ENCODE measurements at regions not wholly inside any gene's neighbourhood (a gene's known extent, or its start where the extent isn't known, plus 50 kb on each side); places are given as distances from the start of the nearest gene placed in this dataset.

- no peak overlapping the region for H3K56ac ChIP-seq (ENCODE audit: extremely low read depth, insufficient read depth, low read length)
- no peak overlapping the region for H2BK20ac ChIP-seq (ENCODE audit: low read depth, low read length)
- in situ Hi-C loops (cut with MboI; ENCODE audit: low sequenced_read_pairs) (no loop called here), intact Hi-C loops (cut with micrococcal nuclease) (no loop called here), dilution Hi-C loops (cut with HindIII; ENCODE audit: low sequenced_read_pairs, unreplicated experiment) (no loop called here)
- H3K79me1 ChIP-seq (ENCODE audit: low read depth in 1 of 2, low read length in 2 of 2): peaks cover 0 to 26% of the 10 kb centered on the region in 2 experiments; a peak in 2 of 4 replicates
- no peak overlapping the region for H2AFZ ChIP-seq (replicated peaks; ENCODE audit: low read length, poor library complexity)
- 96% methylated on average over 6 of the region's 13 CpGs; no CpG with 5 or more reads in 1 of the 2 experiments for WGBS, 2 experiments (ENCODE audit: extremely low coverage in 2 of 2, insufficient read length in 1 of 2)
- peaks cover 5% of the 10 kb centered on the region; the same call in 1 of the 2 replicates for H4K20me1 ChIP-seq (ENCODE audit: insufficient read depth, low read length)
- ATAC-seq (ENCODE audit: low read depth) (no peak), DNase-seq (no peak)
- H3K4me1 ChIP-seq (ENCODE audit: control insufficient read depth, insufficient read depth, low read length): peaks cover 9% of the 10 kb centered on the region
- no peak overlapping the region for H3K18ac ChIP-seq (ENCODE audit: low read depth, low read length)
- TF ChIP-seq RAD21 (IDR thresholded peaks at IDR 0.05; ENCODE audit: low read length) (no peak), SMC3 (IDR thresholded peaks at IDR 0.05; ENCODE audit: low read depth, low read length) (no peak), FOS (IDR thresholded peaks at IDR 0.05; ENCODE audit: low read depth, low read length) (no peak), RFX5 (IDR thresholded peaks at IDR 0.05; ENCODE audit: low read depth, low read length) (no peak), CEBPB (IDR thresholded peaks at IDR 0.05; ENCODE audit: low read depth, low read length) (no peak), POLR2A (IDR thresholded peaks at IDR 0.05; ENCODE audit: low read depth, low read length) (no peak)
- no peak overlapping the region for H4K5ac ChIP-seq (ENCODE audit: low read depth, low read length)
- no peak overlapping the region for H2BK5ac ChIP-seq (ENCODE audit: low read depth, low read length, poor library complexity, severe bottlenecking)
- H3K9me3 ChIP-seq (ENCODE audit: control insufficient read depth, insufficient read depth, low read length): no peaks in the 10 kb centered on the region
- H2AK5ac ChIP-seq (ENCODE audit: low read depth, low read length): no peak overlapping the region
- CTCF ChIA-PET: no interaction called here
- H3K27me3 ChIP-seq (ENCODE audit: control insufficient read depth, insufficient read depth, low read length): no peaks in the 10 kb centered on the region
- H3K4me2 ChIP-seq (ENCODE audit: low read depth, low read length): no peak overlapping the region
- H3K9ac ChIP-seq (ENCODE audit: low read depth, low read length): no peak overlapping the region
- H3K9me1 ChIP-seq (ENCODE audit: insufficient read depth, low read length): peaks cover 19% of the 10 kb centered on the region
- H2AK9ac ChIP-seq (replicated peaks; ENCODE audit: low read depth, low read length, poor library complexity): no peak overlapping the region
- H3K23ac ChIP-seq (ENCODE audit: low read depth, low read length): no peak overlapping the region
- H2BK120ac ChIP-seq (ENCODE audit: low read depth, low read length): no peak overlapping the region
- no peak overlapping the region for H3K4ac ChIP-seq (ENCODE audit: low read depth, low read length)
- no peak overlapping the region for H3K27ac ChIP-seq (ENCODE audit: insufficient read depth, low read length)
- no peak overlapping the region for H3K4me3 ChIP-seq (ENCODE audit: insufficient read depth, low read depth, low read length)
- POLR2A ChIA-PET (ENCODE audit: unreplicated experiment): no interaction called here
- no TSS peak for BruUV-seq (replicated peaks)
- no peaks in the 10 kb centered on the region for H3K36me3 ChIP-seq (ENCODE audit: control insufficient read depth, insufficient read depth, low read length)
- H2BK15ac ChIP-seq (ENCODE audit: low read depth, low read length): no peak overlapping the region
- H4K91ac ChIP-seq (ENCODE audit: insufficient read depth, low read depth, low read length): no peak overlapping the region
- H3K14ac ChIP-seq (replicated peaks; ENCODE audit: low read depth, low read length): no peak overlapping the region
- no peak overlapping the region for H4K8ac ChIP-seq (ENCODE audit: low read depth in 2 of 2, low read length in 2 of 2)
These were observed 87.0 kb downstream of the SIPA1L2 start for GRCh38 chr1:232542633-232543593.

Data from IMR-90 (cell line).